CD4-positive, alpha-beta memory T cell (primary cell): ENCODE measurements at regions not wholly inside any gene's neighbourhood (a gene's known extent, or its start where the extent isn't known, plus 50 kb on each side); places are given as distances from the start of the nearest gene placed in this dataset.
"Not testable (repeated sequence)": the region's sequence is repeated elsewhere in the genome, so short reads cannot be mapped to it uniquely, and the experiment has no call there.

ENCODE experiments used
- CTCF ChIA-PET: fragments of 350-600 bp; sonication (Branson Sonifier 250); formaldehyde crosslinking; loops from one replicate; lab custom pipeline; 2021; ENCODE audit warnings: inconsistent platforms; ENCODE audit not compliant: partially characterized antibody; lab: Charles Lee
- POLR2A ChIA-PET: fragments of 350-600 bp; sonication (Branson Sonifier 250); formaldehyde crosslinking; loops from one replicate; lab custom pipeline; 2021; ENCODE audit not compliant: partially characterized antibody; lab: Charles Lee
- DNase-seq, 5 donors: peaks; one replicate each; pipeline versions ENCODE4 v3.0.0 to v3.0.0-alpha.2; 2020 to 2022; ENCODE audit warnings: mixed read lengths in 1 of 5
- H3K27ac ChIP-seq: one replicate; pipeline ENCODE4 v1.7.0; 2013; ENCODE audit warnings: low read depth, low read length
- H3K27me3 ChIP-seq: 2 replicates; pipeline ENCODE4 v1.7.0; 2013; ENCODE audit warnings: mild to moderate bottlenecking, low read length, moderate library complexity; ENCODE audit not compliant: insufficient read depth
- H3K36me3 ChIP-seq: 2 replicates; pipeline ENCODE4 v1.7.0; 2013; ENCODE audit warnings: mild to moderate bottlenecking, low read length, moderate library complexity; ENCODE audit not compliant: insufficient read depth
- H3K4me1 ChIP-seq: 2 replicates; pipeline ENCODE4 v1.7.0; 2013; ENCODE audit warnings: mild to moderate bottlenecking, low read length, moderate library complexity; ENCODE audit not compliant: insufficient read depth
- H3K4me3 ChIP-seq, 2 donors: one replicate each; pipeline ENCODE4 v1.7.0; 2013; ENCODE audit warnings: low read length in 2 of 2, mild to moderate bottlenecking in 1 of 2
- H3K9me3 ChIP-seq, 2 donors: one replicate each; pipeline ENCODE4 v1.7.0; 2013; ENCODE audit warnings: low read length in 2 of 2, control low read depth in 1 of 2; ENCODE audit not compliant: control insufficient read depth in 1 of 2
- H3K27ac Mint-ChIP-seq, 7 donors: one replicate each; pipeline ENCODE4 v1.8.0; 2020 to 2021; ENCODE audit warnings: mixed read lengths in 7 of 7, mild to moderate bottlenecking in 6 of 7, inconsistent platforms in 3 of 7, moderate library complexity in 3 of 7
- H3K27me3 Mint-ChIP-seq, 2 donors: one replicate each; pipeline ENCODE4 v1.8.0; 2020 to 2021; ENCODE audit warnings: mixed read lengths in 2 of 2
- H3K36me3 Mint-ChIP-seq, 2 donors: one replicate each; pipeline ENCODE4 v1.8.0; 2020 to 2021; ENCODE audit warnings: mixed read lengths in 2 of 2, inconsistent platforms in 1 of 2, mild to moderate bottlenecking in 1 of 2
- H3K4me1 Mint-ChIP-seq, 4 donors: one replicate each; pipeline ENCODE4 v1.8.0; 2020 to 2021; ENCODE audit warnings: mixed read lengths in 4 of 4, mild to moderate bottlenecking in 1 of 4
- H3K4me3 Mint-ChIP-seq, 8 donors: one replicate each; pipeline ENCODE4 v1.8.0; 2020 to 2021; ENCODE audit warnings: mixed read lengths in 8 of 8, mild to moderate bottlenecking in 7 of 8, moderate library complexity in 6 of 8, inconsistent platforms in 3 of 8
- H3K9me3 Mint-ChIP-seq, 8 donors: one replicate each; pipeline ENCODE4 v1.8.0; 2020 to 2021; ENCODE audit warnings: mixed read lengths in 8 of 8, mild to moderate bottlenecking in 5 of 8, inconsistent platforms in 3 of 8, moderate library complexity in 1 of 8
- intact Hi-C: fragments of 100-400 bp; cut with micrococcal nuclease; formaldehyde crosslinking; loops from one replicate; pipeline ENCODE4 v1.15.1; 2023

DNA sequence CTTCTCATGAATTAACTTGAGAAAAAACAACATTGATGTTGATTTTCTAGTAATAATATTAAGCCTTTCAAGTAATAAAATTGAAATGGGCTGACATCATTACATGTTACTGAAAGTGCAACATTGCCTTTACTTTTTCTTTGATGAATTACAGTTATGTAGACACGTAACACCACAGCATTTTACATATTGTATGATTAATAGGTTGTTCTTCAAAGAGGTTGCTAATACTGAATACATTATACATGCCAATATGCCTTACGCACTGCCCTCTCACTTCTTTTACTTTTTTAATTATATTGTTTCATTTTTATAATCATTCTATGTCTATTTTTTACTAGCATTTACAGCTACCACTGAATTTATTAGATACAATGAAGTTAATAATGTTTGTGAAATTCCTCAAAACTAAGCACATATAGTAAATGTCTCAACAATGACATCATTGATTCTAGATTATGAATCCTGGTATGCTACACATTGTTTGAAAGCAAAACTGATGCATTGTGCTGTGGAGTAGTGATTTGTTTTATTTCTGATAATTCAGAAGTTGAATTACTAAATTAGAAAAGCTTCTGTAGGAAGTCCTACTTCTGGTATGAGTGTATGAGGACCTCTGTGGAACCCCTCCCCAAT lies 464.4 kb upstream of the IZUMO3 start:
- no peaks in the 10 kb centered on the region for H3K27me3 Mint-ChIP-seq
- peaks cover 0 to 21% (median 12%) of the 10 kb centered on the region in 8 donors for H3K9me3 Mint-ChIP-seq
- H3K9me3 ChIP-seq, result no peaks in the 10 kb centered on the region
- no peak overlapping the region for H3K27ac Mint-ChIP-seq
- no peaks in the 10 kb centered on the region for H3K4me1 ChIP-seq
- no peak overlapping the region for H3K4me3 ChIP-seq
- intact Hi-C loops, result loop anchor here (10.0 kb wide), 1 partner anchor 55 kb away; no protein-coding TSS in a partner anchor
- no peaks in the 10 kb centered on the region for H3K27me3 ChIP-seq
- H3K36me3 Mint-ChIP-seq, result no peaks in the 10 kb centered on the region
- CTCF ChIA-PET, result no interaction called here
- H3K27ac ChIP-seq, result no peak overlapping the region
- H3K36me3 ChIP-seq, result no peaks in the 10 kb centered on the region
- no peaks in the 10 kb centered on the region for H3K4me1 Mint-ChIP-seq
- no peak overlapping the region for H3K4me3 Mint-ChIP-seq
- POLR2A ChIA-PET, result no interaction called here
- DNase-seq, result no peak

DNA sequence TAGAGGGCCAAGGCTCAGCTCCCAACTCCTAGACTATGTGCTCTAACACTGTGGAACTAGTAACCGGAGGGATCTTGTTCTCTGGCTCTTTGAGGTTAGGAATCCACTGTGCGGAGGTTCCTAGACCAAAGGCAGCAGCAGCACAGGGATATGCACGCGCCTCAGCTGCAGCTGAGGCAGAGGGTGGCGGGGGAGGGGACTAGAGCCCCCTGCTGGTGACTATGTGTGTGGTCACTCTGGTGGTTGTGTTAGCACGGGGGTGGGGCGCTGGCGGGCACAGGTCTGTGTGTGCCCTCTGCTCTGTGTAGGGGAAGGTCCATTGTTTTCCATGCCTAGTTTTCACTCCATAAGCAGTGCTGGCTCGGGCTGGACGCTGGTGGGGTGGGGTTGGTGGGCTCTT lies 458.0 kb upstream of the IZUMO3 start:
- Mint-ChIP-seq H3K27me3 (no peaks in the 10 kb centered on the region), H3K4me1 (no peaks in the 10 kb centered on the region), H3K36me3 (no peaks in the 10 kb centered on the region), H3K9me3 (peaks cover 5 to 36% (median 12%) of the 10 kb centered on the region in 8 donors), H3K27ac (no peak overlapping the region), H3K4me3 (no peak overlapping the region)
- no peaks in the 10 kb centered on the region for H3K9me3 ChIP-seq
- POLR2A ChIA-PET, result no interaction called here
- H3K4me1 ChIP-seq, result no peaks in the 10 kb centered on the region
- CTCF ChIA-PET, result no interaction called here
- H3K4me3 ChIP-seq, result no peak overlapping the region
- no peak overlapping the region for H3K27ac ChIP-seq
- H3K27me3 ChIP-seq, result no peaks in the 10 kb centered on the region
- no peak for DNase-seq
- no peaks in the 10 kb centered on the region for H3K36me3 ChIP-seq
- intact Hi-C loops, result no loop called here

DNA sequence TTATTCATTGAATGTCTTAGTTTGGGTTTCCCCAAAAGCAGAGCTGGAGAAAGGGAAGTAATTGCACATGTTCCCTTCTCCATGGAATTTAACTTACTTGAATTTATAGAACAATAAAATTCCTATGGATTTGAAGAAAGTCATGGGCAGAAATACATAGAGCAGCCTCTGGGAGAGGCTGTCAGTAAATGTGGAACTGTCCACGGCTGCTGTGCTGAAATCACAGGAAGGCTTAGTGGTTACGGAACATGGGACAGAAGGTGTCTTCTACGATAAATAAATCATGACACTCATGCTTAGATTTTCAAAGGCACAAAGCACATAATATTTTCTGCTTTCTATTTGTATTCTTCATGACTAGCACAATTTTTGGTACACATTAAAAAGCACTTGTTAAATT lies 440.6 kb upstream of the IZUMO3 start:
- no peaks in the 10 kb centered on the region for H3K4me1 ChIP-seq
- Mint-ChIP-seq H3K36me3 (no peaks in the 10 kb centered on the region), H3K27me3 (no peaks in the 10 kb centered on the region), H3K4me1 (no peaks in the 10 kb centered on the region), H3K4me3 (no peak overlapping the region), H3K27ac (no peak overlapping the region), H3K9me3 (peaks cover 4 to 26% (median 15%) of the 10 kb centered on the region in 8 donors)
- no peaks in the 10 kb centered on the region for H3K36me3 ChIP-seq
- H3K4me3 ChIP-seq, result no peak overlapping the region
- no peak overlapping the region for H3K27ac ChIP-seq
- DNase-seq, result no peak
- ChIA-PET POLR2A (no interaction called here), CTCF (no interaction called here)
- H3K27me3 ChIP-seq, result no peaks in the 10 kb centered on the region
- intact Hi-C loops, result no loop called here
- no peaks in the 10 kb centered on the region for H3K9me3 ChIP-seq

DNA sequence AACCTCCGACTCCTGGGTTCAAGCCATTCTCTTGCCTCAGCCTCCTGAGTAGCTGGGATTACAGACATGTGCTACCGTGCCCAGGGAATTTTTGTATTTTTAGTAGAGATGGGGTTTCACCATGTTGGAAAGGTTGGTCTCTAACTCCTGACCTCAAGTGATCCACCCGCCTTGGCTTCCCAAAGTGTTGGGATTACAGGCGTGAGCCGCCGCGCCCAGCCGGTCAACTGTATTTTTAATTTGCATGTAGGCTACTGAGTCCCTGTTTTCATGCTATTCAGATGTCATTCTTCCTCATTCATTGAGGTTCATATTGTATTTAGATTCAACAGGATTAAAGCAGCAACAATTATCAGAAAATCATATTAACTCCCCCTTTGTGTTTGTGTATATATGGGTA lies 425.1 kb upstream of the IZUMO3 start:
- POLR2A ChIA-PET, result not testable (repeated sequence)

DNA sequence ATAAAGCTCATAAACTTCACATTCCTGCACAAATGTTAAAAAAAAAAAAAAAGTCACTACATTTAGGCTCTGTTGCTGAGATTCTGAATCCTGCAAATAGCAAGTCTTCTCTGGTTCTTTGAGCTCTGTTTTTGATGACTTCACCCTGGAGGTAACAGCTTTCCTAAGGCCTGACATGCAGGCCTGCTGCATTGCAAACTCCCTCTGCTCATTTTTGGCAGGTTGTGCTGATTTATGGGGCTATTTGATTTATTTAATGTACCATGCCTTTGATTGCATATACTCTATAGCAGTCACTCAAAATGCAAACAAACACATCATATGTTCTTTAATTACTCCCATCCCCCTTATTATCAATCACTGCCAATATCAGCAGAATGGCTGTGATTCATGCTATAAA lies 416.1 kb upstream of the IZUMO3 start:
- CTCF ChIA-PET, result no interaction called here
- Mint-ChIP-seq H3K27me3 (no peaks in the 10 kb centered on the region), H3K4me3 (no peak overlapping the region), H3K36me3 (no peaks in the 10 kb centered on the region), H3K4me1 (no peaks in the 10 kb centered on the region), H3K9me3 (peaks cover 2 to 26% (median 13%) of the 10 kb centered on the region in 8 donors), H3K27ac (no peak overlapping the region)
- no peak for DNase-seq
- no peak overlapping the region for H3K4me3 ChIP-seq
- POLR2A ChIA-PET, result no interaction called here
- peaks cover 0 to 3% of the 10 kb centered on the region in 2 donors for H3K9me3 ChIP-seq
- intact Hi-C loops, result no loop called here
- H3K27me3 ChIP-seq, result no peaks in the 10 kb centered on the region
- no peaks in the 10 kb centered on the region for H3K4me1 ChIP-seq
- H3K27ac ChIP-seq, result no peak overlapping the region
- no peaks in the 10 kb centered on the region for H3K36me3 ChIP-seq

More for the DNA sequence above, 425.1 kb upstream of the IZUMO3 start:
- H3K4me3 ChIP-seq, DNase-seq, H3K9me3 ChIP-seq, H3K4me1 ChIP-seq, H3K4me3 Mint-ChIP-seq, CTCF ChIA-PET, H3K4me1 Mint-ChIP-seq, H3K27me3 ChIP-seq, H3K27me3 Mint-ChIP-seq, H3K36me3 Mint-ChIP-seq, H3K27ac Mint-ChIP-seq, H3K36me3 ChIP-seq, intact Hi-C loops, H3K27ac ChIP-seq: not testable (repeated sequence)
- H3K9me3 Mint-ChIP-seq, result peaks cover 7 to 29% (median 12%) of the 10 kb centered on the region in 8 donors

DNA sequence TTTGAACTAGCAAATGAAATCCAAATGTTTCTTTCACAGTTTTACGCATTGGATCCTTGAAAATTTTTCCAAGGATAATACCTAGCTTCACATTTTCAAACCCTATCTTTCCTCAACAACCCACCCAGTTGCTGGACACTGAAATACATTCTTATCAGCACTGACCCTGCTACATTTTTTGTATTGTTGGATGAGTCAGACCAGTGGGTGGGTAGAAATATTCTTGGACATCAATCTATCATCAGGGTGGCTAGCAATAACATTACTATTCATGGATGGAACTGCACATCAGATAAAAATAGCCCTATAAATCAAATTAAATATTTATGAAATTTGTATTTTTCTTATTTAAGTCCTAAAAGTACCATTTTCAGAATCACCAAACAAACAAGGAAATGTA lies 407.4 kb upstream of the IZUMO3 start:
- Histone ChIP-seq H3K36me3 (no peaks in the 10 kb centered on the region), H3K27ac (no peak overlapping the region), H3K27me3 (no peaks in the 10 kb centered on the region), H3K4me3 (no peak overlapping the region), H3K4me1 (no peaks in the 10 kb centered on the region), H3K9me3 (no peaks in the 10 kb centered on the region)
- DNase-seq, result no peak
- H3K36me3 Mint-ChIP-seq, result no peaks in the 10 kb centered on the region
- no peaks in the 10 kb centered on the region for H3K4me1 Mint-ChIP-seq
- intact Hi-C loops, result loop anchor here (10.0 kb wide), 1 partner anchor 62 kb away; no protein-coding TSS in a partner anchor
- H3K4me3 Mint-ChIP-seq, result no peak overlapping the region
- peaks cover 0 to 21% (median 8%) of the 10 kb centered on the region in 8 donors for H3K9me3 Mint-ChIP-seq
- ChIA-PET CTCF (no interaction called here), POLR2A (no interaction called here)
- no peaks in the 10 kb centered on the region for H3K27me3 Mint-ChIP-seq
- no peak overlapping the region for H3K27ac Mint-ChIP-seq

- Histone ChIP-seq H3K4me1 (no peaks in the 10 kb centered on the region), H3K9me3 (no peaks in the 10 kb centered on the region), H3K4me3 (no peak overlapping the region), H3K27ac (no peak overlapping the region), H3K27me3 (no peaks in the 10 kb centered on the region), H3K36me3 (no peaks in the 10 kb centered on the region)
- no peaks in the 10 kb centered on the region for H3K4me1 Mint-ChIP-seq
- intact Hi-C loops, result no loop called here
- POLR2A ChIA-PET, result no interaction called here
- H3K9me3 Mint-ChIP-seq, result peaks cover 0 to 40% (median 24%) of the 10 kb centered on the region in 8 donors
- no peaks in the 10 kb centered on the region for H3K36me3 Mint-ChIP-seq
- H3K4me3 Mint-ChIP-seq, result no peak overlapping the region
- CTCF ChIA-PET, result no interaction called here
- no peak for DNase-seq
- H3K27ac Mint-ChIP-seq, result no peak overlapping the region
- H3K27me3 Mint-ChIP-seq, result no peaks in the 10 kb centered on the region
These were observed 393.6 kb upstream of the IZUMO3 start for GRCh38 chr9:24939109-24939850.
